ENCODE measurements at regions not wholly inside any gene's neighbourhood (a gene's known extent, or its start where the extent isn't known, plus 50 kb on each side); places are given as distances from the start of the nearest gene placed in this dataset.

DNA sequence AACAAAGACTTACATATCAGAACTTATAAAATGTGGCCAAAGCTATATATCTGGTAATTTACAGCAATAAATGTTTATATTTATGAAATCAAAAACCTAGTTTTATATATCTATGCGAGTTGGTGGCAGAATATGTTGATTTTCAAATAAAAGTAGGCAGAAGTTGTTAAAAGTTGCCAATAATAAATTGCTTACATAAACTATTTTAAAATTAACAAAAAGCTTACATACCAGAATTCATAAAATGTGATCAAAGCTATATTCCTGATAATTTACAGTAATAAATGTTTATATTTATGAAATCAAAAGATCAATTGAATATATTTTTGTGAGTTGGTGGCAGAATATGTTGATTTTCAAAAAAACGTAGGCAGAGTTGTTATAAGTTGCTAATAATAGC, 451.8 kb upstream of the KHDRBS2 start:
- no peak for TF ChIP-seq EZH2 (IDR thresholded peaks at IDR 0.05; ENCODE audit: low read depth)
- TF ChIP-seq, protein P1, sequence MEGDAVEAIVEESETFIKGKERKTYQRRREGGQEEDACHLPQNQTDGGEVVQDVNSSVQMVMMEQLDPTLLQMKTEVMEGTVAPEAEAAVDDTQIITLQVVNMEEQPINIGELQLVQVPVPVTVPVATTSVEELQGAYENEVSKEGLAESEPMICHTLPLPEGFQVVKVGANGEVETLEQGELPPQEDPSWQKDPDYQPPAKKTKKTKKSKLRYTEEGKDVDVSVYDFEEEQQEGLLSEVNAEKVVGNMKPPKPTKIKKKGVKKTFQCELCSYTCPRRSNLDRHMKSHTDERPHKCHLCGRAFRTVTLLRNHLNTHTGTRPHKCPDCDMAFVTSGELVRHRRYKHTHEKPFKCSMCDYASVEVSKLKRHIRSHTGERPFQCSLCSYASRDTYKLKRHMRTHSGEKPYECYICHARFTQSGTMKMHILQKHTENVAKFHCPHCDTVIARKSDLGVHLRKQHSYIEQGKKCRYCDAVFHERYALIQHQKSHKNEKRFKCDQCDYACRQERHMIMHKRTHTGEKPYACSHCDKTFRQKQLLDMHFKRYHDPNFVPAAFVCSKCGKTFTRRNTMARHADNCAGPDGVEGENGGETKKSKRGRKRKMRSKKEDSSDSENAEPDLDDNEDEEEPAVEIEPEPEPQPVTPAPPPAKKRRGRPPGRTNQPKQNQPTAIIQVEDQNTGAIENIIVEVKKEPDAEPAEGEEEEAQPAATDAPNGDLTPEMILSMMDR (conservative IDR thresholded peaks at IDR 0.05): no peak
